ENCODE measurements at regions not wholly inside any gene's neighbourhood (a gene's known extent, or its start where the extent isn't known, plus 50 kb on each side); places are given as distances from the start of the nearest gene placed in this dataset.
A peak's percentile ranks its signal among the peaks of the same experiment; 100 is the strongest.

GRCh38 chr18:989425-989824 lies 84.8 kb downstream of the ADCYAP1 start:
- Histone ChIP-seq H3K4me1 (no peaks in the 10 kb centered on the region), H3K27me3 (no peaks in the 10 kb centered on the region), H3K36me3 (no peaks in the 10 kb centered on the region), H3K27ac (no peak overlapping the region), H3K9me3 (peaks cover 0 to 11% (median 5%) of the 10 kb centered on the region in 4 donors), H3K4me3 (no peak overlapping the region)
- WGBS, 5 donors: 67 to 78% (median 72%) methylated on average over 2 of the region's 2 CpGs
- intact Hi-C loops (cut with DNase I; ENCODE audit: low total_unique reads): no loop called here
- TF ChIP-seq POLR2A (IDR thresholded peaks at IDR 0.05): no peak
- DNase-seq: no peak

GRCh38 chr18:990197-990596 lies 85.5 kb downstream of the ADCYAP1 start:
- TF ChIP-seq POLR2A (IDR thresholded peaks at IDR 0.05): no peak
- TF ChIP-seq POLR2AphosphoS5 (IDR thresholded peaks at IDR 0.05): no peak
- TF ChIP-seq CTCF (IDR thresholded peaks at IDR 0.05): no peak
- TF ChIP-seq EP300 (IDR thresholded peaks at IDR 0.05): no peak
- Histone ChIP-seq H3K27ac (no peak overlapping the region), H3K36me3 (no peaks in the 10 kb centered on the region), H3K27me3 (no peaks in the 10 kb centered on the region), H3K4me1 (no peaks in the 10 kb centered on the region), H3K4me3 (no peak overlapping the region), H3K9me3 (peaks cover 0 to 14% (median 5%) of the 10 kb centered on the region in 4 donors)
- intact Hi-C loops (cut with DNase I; ENCODE audit: low total_unique reads): no loop called here
- WGBS, 5 donors: 72 to 96% (median 90%) methylated on average over 2 of the region's 2 CpGs
- no peak for DNase-seq

GRCh38 chr18:991441-991840 lies 86.8 kb downstream of the ADCYAP1 start:
- WGBS, 5 donors: 54 to 66% (median 57%) methylated on average over 2 of the region's 2 CpGs
- no peak for TF ChIP-seq CTCF (IDR thresholded peaks at IDR 0.05)
- TF ChIP-seq POLR2AphosphoS5 (IDR thresholded peaks at IDR 0.05): no peak
- TF ChIP-seq EP300 (IDR thresholded peaks at IDR 0.05): no peak
- no peak for TF ChIP-seq POLR2A (IDR thresholded peaks at IDR 0.05)
- no peak overlapping the region for H3K4me3 ChIP-seq
- H3K9me3 ChIP-seq: peaks cover 0 to 14% (median 5%) of the 10 kb centered on the region in 4 donors
- no peak for DNase-seq
- intact Hi-C loops (cut with DNase I; ENCODE audit: low total_unique reads): no loop called here
- H3K27ac ChIP-seq: no peak overlapping the region
- no peaks in the 10 kb centered on the region for H3K36me3 ChIP-seq
- no peaks in the 10 kb centered on the region for H3K4me1 ChIP-seq
- no peaks in the 10 kb centered on the region for H3K27me3 ChIP-seq

- intact Hi-C loops (cut with DNase I; ENCODE audit: low total_unique reads): no loop called here
- TF ChIP-seq CTCF (IDR thresholded peaks at IDR 0.05): no peak
- TF ChIP-seq EP300 (IDR thresholded peaks at IDR 0.05): no peak
- TF ChIP-seq POLR2A (IDR thresholded peaks at IDR 0.05): no peak
- no peak for TF ChIP-seq POLR2AphosphoS5 (IDR thresholded peaks at IDR 0.05)
- Histone ChIP-seq H3K9me3 (peaks cover 0 to 14% (median 5%) of the 10 kb centered on the region in 4 donors), H3K4me1 (no peaks in the 10 kb centered on the region), H3K27me3 (no peaks in the 10 kb centered on the region), H3K36me3 (no peaks in the 10 kb centered on the region), H3K27ac (no peak overlapping the region), H3K4me3 (no peak overlapping the region)
- no peak for DNase-seq
- 66 to 75% (median 70%) methylated on average over 3 of the region's 3 CpGs for WGBS, 5 donors
These were observed 88.9 kb downstream of the ADCYAP1 start for GRCh38 chr18:993560-993959.

- TF ChIP-seq CTCF (IDR thresholded peaks at IDR 0.05) (no peak), EP300 (IDR thresholded peaks at IDR 0.05) (no peak), POLR2AphosphoS5 (IDR thresholded peaks at IDR 0.05) (no peak), POLR2A (IDR thresholded peaks at IDR 0.05) (no peak)
- 67 to 92% (median 90%) methylated on average over 2 of the region's 2 CpGs for WGBS, 5 donors
These were observed 91.0 kb downstream of the ADCYAP1 start for GRCh38 chr18:995629-996028.

More at GRCh38 chr18:995629-996028, 91.0 kb downstream of the ADCYAP1 start:
- no peaks in the 10 kb centered on the region for H3K36me3 ChIP-seq
- H3K27ac ChIP-seq: no peak overlapping the region
- peak in 1 of 2 donors; percentile 18 for DNase-seq
- no peaks in the 10 kb centered on the region for H3K27me3 ChIP-seq
- no peak overlapping the region for H3K4me3 ChIP-seq
- no peaks in the 10 kb centered on the region for H3K4me1 ChIP-seq
- intact Hi-C loops (cut with DNase I; ENCODE audit: low total_unique reads): no loop called here
- H3K9me3 ChIP-seq: peaks cover 0 to 14% (median 5%) of the 10 kb centered on the region in 4 donors

All from stomach (tissue), 8 donors.